GM12865 (cell line): ENCODE measurements at regions not wholly inside any gene's neighbourhood (a gene's known extent, or its start where the extent isn't known, plus 50 kb on each side); places are given as distances from the start of the nearest gene placed in this dataset.

ENCODE experiments used
- DNase-seq: peaks from one replicate; pipeline ENCODE4 v3.0.0; 2010; ENCODE audit warnings: low read depth
- H3K4me3 ChIP-seq: 2 replicates; pipeline ENCODE4 v1.5.1; 2011; ENCODE audit warnings: mild to moderate bottlenecking, low read depth, low read length, control low read depth
- TF ChIP-seq, protein P1 (sequence below): IDR thresholded peaks from 2 replicates; pipeline ENCODE4 v1.5.1; 2011; ENCODE audit warnings: low read length, control low read depth, low read depth, inconsistent platforms; ENCODE audit not compliant: insufficient read depth; ENCODE audit errors: missing control alignments

GRCh38 chr1:29416267-29417146 is 180.2 kb downstream of the PTPRU start:
- no peak for DNase-seq
- TF ChIP-seq, protein P1, sequence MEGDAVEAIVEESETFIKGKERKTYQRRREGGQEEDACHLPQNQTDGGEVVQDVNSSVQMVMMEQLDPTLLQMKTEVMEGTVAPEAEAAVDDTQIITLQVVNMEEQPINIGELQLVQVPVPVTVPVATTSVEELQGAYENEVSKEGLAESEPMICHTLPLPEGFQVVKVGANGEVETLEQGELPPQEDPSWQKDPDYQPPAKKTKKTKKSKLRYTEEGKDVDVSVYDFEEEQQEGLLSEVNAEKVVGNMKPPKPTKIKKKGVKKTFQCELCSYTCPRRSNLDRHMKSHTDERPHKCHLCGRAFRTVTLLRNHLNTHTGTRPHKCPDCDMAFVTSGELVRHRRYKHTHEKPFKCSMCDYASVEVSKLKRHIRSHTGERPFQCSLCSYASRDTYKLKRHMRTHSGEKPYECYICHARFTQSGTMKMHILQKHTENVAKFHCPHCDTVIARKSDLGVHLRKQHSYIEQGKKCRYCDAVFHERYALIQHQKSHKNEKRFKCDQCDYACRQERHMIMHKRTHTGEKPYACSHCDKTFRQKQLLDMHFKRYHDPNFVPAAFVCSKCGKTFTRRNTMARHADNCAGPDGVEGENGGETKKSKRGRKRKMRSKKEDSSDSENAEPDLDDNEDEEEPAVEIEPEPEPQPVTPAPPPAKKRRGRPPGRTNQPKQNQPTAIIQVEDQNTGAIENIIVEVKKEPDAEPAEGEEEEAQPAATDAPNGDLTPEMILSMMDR: no peak
- H3K4me3 ChIP-seq: no peak overlapping the region

GRCh38 chr1:29415861-29416260 is 179.5 kb downstream of the PTPRU start:
- no peak for DNase-seq
- H3K4me3 ChIP-seq: no peak overlapping the region
- TF ChIP-seq, protein P1: no peak

- TF ChIP-seq, protein P1: no peak
- no peak overlapping the region for H3K4me3 ChIP-seq
- DNase-seq: peak; percentile 17
Observed at GRCh38 chr1:29415156-29415830, 179.0 kb downstream of the PTPRU start.

DNA sequence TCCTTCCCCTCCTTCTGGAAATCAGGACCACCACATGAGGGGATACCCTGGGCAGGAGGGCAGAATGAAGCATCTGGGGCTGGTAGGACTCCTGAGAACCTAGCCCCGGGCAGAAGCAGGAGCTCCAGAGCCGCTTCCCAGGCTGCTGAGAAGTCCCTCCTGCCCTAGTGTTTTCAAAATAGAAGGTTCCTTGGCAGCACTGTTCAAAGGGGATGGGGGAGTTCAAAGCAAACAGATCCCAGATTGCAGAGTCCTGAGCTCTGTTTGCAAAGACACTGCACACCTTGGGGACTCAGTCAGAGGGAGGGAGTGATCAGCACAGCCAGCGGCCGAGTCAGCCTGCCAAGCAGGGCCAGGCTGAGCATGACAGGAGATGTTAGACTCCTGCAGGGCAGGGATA is 177.8 kb downstream of the PTPRU start:
- H3K4me3 ChIP-seq: no peak overlapping the region
- DNase-seq: no peak
- TF ChIP-seq, protein P1: no peak

- TF ChIP-seq, protein P1: no peak
- DNase-seq: no peak
- H3K4me3 ChIP-seq: no peak overlapping the region
Observed at GRCh38 chr1:29413661-29414060, 177.3 kb downstream of the PTPRU start.

DNA sequence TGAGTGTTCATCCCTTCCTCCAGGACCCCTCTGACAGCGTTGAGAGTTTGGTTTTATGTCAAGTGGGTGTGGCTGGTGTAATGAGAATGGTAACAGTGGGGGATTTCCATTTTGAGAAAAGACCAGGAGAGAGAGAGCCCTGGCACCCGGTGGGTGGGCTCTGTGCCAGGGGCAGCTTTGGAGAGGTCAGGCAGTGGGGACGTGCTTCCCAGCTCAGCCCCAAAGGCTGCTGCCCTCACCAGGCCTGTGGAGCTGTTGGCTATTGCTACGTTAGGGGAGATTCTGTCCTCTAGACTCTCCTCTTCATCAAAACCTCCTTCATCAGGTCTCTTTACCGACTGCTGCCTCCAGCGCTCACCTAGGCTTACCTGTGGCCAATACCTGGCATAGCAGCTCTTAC is 176.3 kb downstream of the PTPRU start:
- DNase-seq: no peak
- no peak overlapping the region for H3K4me3 ChIP-seq
- TF ChIP-seq, protein P1: no peak
